ENCODE measurements at regions not wholly inside any gene's neighbourhood (a gene's known extent, or its start where the extent isn't known, plus 50 kb on each side); places are given as distances from the start of the nearest gene placed in this dataset.

DNA sequence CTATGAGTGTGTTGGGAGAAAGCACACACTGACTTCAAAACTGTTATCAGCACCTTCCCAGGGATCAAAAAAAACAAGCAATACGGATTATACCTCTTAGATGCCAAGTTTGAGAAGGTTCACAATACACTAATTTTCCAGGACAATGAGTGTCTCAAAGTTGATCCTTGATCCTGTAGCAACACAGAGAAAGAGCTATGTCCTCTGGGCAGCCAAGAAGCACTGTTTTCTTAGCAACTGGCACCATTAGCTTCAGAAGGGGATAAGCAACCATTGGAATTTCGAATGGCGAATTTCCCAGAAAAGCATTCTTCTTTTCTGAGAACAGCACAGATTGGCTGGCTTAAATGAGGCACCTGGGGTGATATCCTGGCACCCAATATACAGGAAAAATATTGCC lies 270.3 kb upstream of the RORA start:
- no peaks in the 10 kb centered on the region for H4K20me1 ChIP-seq (ENCODE audit: insufficient read depth, low read length)
- H3K9me3 ChIP-seq (ENCODE audit: low read length): no peaks in the 10 kb centered on the region
- H3K9ac ChIP-seq (ENCODE audit: low read length): no peak overlapping the region
- no peaks in the 10 kb centered on the region for H3K79me2 ChIP-seq (ENCODE audit: insufficient read depth, low read length)
- no peak overlapping the region for H2AFZ ChIP-seq (ENCODE audit: low read length)
- H3K4me1 ChIP-seq (ENCODE audit: insufficient read depth, low read length, severe bottlenecking): no peaks in the 10 kb centered on the region
- TF ChIP-seq EZH2 (IDR thresholded peaks at IDR 0.05; ENCODE audit: borderline replicate concordance, low read length): no peak
- TF ChIP-seq, protein P1, sequence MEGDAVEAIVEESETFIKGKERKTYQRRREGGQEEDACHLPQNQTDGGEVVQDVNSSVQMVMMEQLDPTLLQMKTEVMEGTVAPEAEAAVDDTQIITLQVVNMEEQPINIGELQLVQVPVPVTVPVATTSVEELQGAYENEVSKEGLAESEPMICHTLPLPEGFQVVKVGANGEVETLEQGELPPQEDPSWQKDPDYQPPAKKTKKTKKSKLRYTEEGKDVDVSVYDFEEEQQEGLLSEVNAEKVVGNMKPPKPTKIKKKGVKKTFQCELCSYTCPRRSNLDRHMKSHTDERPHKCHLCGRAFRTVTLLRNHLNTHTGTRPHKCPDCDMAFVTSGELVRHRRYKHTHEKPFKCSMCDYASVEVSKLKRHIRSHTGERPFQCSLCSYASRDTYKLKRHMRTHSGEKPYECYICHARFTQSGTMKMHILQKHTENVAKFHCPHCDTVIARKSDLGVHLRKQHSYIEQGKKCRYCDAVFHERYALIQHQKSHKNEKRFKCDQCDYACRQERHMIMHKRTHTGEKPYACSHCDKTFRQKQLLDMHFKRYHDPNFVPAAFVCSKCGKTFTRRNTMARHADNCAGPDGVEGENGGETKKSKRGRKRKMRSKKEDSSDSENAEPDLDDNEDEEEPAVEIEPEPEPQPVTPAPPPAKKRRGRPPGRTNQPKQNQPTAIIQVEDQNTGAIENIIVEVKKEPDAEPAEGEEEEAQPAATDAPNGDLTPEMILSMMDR (IDR thresholded peaks at IDR 0.05; ENCODE audit: low read length): no peak
- no peaks in the 10 kb centered on the region for H3K36me3 ChIP-seq (ENCODE audit: insufficient read depth, low read length)
- no peaks in the 10 kb centered on the region for H3K9me2 ChIP-seq (ENCODE audit: low read depth, low read length)
- H3K27me3 ChIP-seq (ENCODE audit: insufficient read depth, low read length): no peaks in the 10 kb centered on the region
- no peak overlapping the region for H3K27ac ChIP-seq (ENCODE audit: low read depth, low read length, poor library complexity, severe bottlenecking)
- no peak overlapping the region for H3K4me2 ChIP-seq (ENCODE audit: low read length)
- H3F3A ChIP-seq (ENCODE audit: insufficient read depth, low read length): no peaks in the 10 kb centered on the region
- H3K4me3 ChIP-seq (ENCODE audit: low read depth, low read length, poor library complexity, severe bottlenecking): no peak overlapping the region

DNA sequence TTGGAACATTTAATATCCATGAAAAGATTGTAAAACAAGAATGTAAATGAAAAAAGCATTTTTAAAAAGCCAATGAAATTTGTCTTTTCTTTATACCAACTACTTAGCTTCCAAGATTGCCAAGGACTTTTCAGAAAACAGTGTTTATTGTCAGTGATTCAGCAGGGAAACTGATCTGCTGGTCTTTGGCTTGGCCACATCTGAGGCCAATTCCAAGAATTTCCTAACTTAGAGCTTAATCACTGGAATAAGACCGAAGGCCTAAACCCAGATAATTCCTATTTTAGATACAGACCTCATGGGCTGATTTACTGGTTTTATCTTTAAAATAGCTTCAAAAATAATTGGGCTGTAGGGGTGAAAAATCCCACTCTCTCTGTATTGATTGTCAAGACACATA lies 260.5 kb upstream of the RORA start:
- H3K4me3 ChIP-seq (ENCODE audit: low read depth, low read length, poor library complexity, severe bottlenecking): no peak overlapping the region
- TF ChIP-seq, protein P1 (IDR thresholded peaks at IDR 0.05; ENCODE audit: low read length): no peak
- TF ChIP-seq EZH2 (IDR thresholded peaks at IDR 0.05; ENCODE audit: borderline replicate concordance, low read length): no peak
- no peaks in the 10 kb centered on the region for H3K79me2 ChIP-seq (ENCODE audit: insufficient read depth, low read length)
- H3K9ac ChIP-seq (ENCODE audit: low read length): no peak overlapping the region
- H3K9me2 ChIP-seq (ENCODE audit: low read depth, low read length): no peaks in the 10 kb centered on the region
- H3K4me2 ChIP-seq (ENCODE audit: low read length): no peak overlapping the region
- no peaks in the 10 kb centered on the region for H4K20me1 ChIP-seq (ENCODE audit: insufficient read depth, low read length)
- H3K27ac ChIP-seq (ENCODE audit: low read depth, low read length, poor library complexity, severe bottlenecking): no peak overlapping the region
- no peaks in the 10 kb centered on the region for H3K9me3 ChIP-seq (ENCODE audit: low read length)
- H2AFZ ChIP-seq (ENCODE audit: low read length): no peak overlapping the region
- H3K27me3 ChIP-seq (ENCODE audit: insufficient read depth, low read length): no peaks in the 10 kb centered on the region
- no peaks in the 10 kb centered on the region for H3F3A ChIP-seq (ENCODE audit: insufficient read depth, low read length)
- H3K4me1 ChIP-seq (ENCODE audit: insufficient read depth, low read length, severe bottlenecking): no peaks in the 10 kb centered on the region
- H3K36me3 ChIP-seq (ENCODE audit: insufficient read depth, low read length): no peaks in the 10 kb centered on the region

DNA sequence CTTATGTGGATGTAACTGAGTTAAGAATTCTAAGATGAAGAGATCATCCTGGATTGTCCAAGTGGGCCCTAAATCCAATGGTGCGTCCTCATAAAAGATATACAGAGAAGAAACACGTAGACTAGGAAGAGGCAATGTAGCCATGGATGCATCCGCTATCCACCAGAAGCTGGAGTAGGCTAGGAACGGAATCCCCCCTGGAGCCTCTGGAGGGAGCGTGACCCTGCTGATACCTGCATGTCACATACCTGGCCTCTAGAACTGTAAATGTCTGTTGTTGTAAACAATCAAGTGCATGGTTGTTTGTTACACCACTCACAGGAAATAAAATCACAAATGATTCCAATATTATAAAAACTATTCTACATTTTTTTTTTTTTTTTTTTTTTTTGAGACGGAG lies 254.5 kb upstream of the RORA start:
- no peak overlapping the region for H2AFZ ChIP-seq (ENCODE audit: low read length)
- H3K27ac ChIP-seq (ENCODE audit: low read depth, low read length, poor library complexity, severe bottlenecking): no peak overlapping the region

More for the DNA sequence above, 254.5 kb upstream of the RORA start:
- no peaks in the 10 kb centered on the region for H3K79me2 ChIP-seq (ENCODE audit: insufficient read depth, low read length)
- TF ChIP-seq, protein P1 (IDR thresholded peaks at IDR 0.05; ENCODE audit: low read length): no peak
- TF ChIP-seq EZH2 (IDR thresholded peaks at IDR 0.05; ENCODE audit: borderline replicate concordance, low read length): no peak
- no peaks in the 10 kb centered on the region for H3K9me2 ChIP-seq (ENCODE audit: low read depth, low read length)
- no peaks in the 10 kb centered on the region for H3K4me1 ChIP-seq (ENCODE audit: insufficient read depth, low read length, severe bottlenecking)
- H4K20me1 ChIP-seq (ENCODE audit: insufficient read depth, low read length): no peaks in the 10 kb centered on the region
- no peak overlapping the region for H3K4me2 ChIP-seq (ENCODE audit: low read length)
- H3K36me3 ChIP-seq (ENCODE audit: insufficient read depth, low read length): no peaks in the 10 kb centered on the region
- no peaks in the 10 kb centered on the region for H3K27me3 ChIP-seq (ENCODE audit: insufficient read depth, low read length)
- H3K9me3 ChIP-seq (ENCODE audit: low read length): no peaks in the 10 kb centered on the region
- no peaks in the 10 kb centered on the region for H3F3A ChIP-seq (ENCODE audit: insufficient read depth, low read length)
- no peak overlapping the region for H3K9ac ChIP-seq (ENCODE audit: low read length)
- H3K4me3 ChIP-seq (ENCODE audit: low read depth, low read length, poor library complexity, severe bottlenecking): no peak overlapping the region
